Memory B cell (primary cell): ENCODE measurements at regions not wholly inside any gene's neighbourhood (a gene's known extent, or its start where the extent isn't known, plus 50 kb on each side); places are given as distances from the start of the nearest gene placed in this dataset.

Source experiments
- ATAC-seq: fragments of 150-1000 bp; cut with Tn5 transposase; 2 replicates; pipeline ENCODE4 v1.10.0; 2021; ENCODE audit warnings: low read depth, mild to moderate bottlenecking, moderate library complexity
- DNase-seq, 2 donors: peaks; one replicate each; pipeline ENCODE4 v3.0.0; 2022; ENCODE audit warnings: low spot score in 2 of 2
- H3K27ac Mint-ChIP-seq: one replicate; pipeline ENCODE4 v1.8.0; 2022; ENCODE audit warnings: mild to moderate bottlenecking, moderate library complexity, mixed read lengths
- H3K27me3 Mint-ChIP-seq: one replicate; pipeline ENCODE4 v1.8.0; 2022; ENCODE audit warnings: mixed read lengths
- H3K36me3 Mint-ChIP-seq: one replicate; pipeline ENCODE4 v1.8.0; 2022; ENCODE audit warnings: mild to moderate bottlenecking, mixed read lengths
- H3K4me1 Mint-ChIP-seq: one replicate; pipeline ENCODE4 v1.8.0; 2022; ENCODE audit warnings: mixed read lengths
- H3K4me3 Mint-ChIP-seq: one replicate; pipeline ENCODE4 v1.8.0; 2022; ENCODE audit warnings: mild to moderate bottlenecking, moderate library complexity, mixed read lengths
- H3K9me3 Mint-ChIP-seq: one replicate; pipeline ENCODE4 v1.8.0; 2022; ENCODE audit warnings: mixed read lengths

DNA sequence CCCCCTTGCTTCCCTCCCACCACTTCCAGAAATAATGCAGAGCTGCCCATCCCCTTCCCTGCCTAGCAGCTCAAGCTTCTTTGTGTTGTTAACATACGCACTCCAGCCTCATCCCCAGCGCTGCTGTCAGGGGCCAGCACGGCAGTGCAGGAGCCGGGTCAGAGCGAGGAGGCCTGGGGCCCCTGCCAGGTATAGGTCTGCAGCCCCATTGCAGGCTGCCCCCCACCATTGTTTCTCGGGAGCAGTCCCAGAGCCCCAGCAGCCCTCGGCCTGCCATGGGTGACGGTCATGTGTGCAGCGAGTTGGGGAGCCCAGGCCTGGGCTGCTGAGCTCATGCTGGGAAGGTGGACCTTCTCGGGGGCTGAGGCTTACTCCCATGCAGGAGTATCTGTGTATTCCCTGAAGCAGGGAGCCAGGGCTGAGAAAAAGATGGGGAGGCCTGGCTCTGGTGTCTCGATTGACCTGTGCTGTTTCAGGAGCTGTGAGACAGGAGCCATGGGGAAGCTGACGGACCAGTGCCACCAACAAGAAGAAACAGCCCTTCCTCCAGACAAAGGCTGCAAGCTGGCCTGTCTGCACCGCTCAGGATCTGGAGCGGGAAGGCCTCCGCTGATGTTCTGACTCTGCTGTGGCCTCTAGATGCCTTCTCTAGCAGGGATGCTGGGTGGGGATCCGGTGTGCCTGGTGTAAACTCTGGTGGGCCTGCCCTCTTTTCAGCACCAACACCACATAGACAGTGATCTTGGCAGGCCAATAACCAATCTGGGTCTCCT lies 220.5 kb upstream of the B3GAT1 start:
- no peaks in the 10 kb centered on the region for H3K4me1 Mint-ChIP-seq
- H3K4me3 Mint-ChIP-seq: no peak overlapping the region
- no peaks in the 10 kb centered on the region for H3K9me3 Mint-ChIP-seq
- DNase-seq: no peak
- H3K27me3 Mint-ChIP-seq: peaks cover 8% of the 10 kb centered on the region
- H3K27ac Mint-ChIP-seq: no peak overlapping the region
- ATAC-seq: no peak
- no peaks in the 10 kb centered on the region for H3K36me3 Mint-ChIP-seq

DNA sequence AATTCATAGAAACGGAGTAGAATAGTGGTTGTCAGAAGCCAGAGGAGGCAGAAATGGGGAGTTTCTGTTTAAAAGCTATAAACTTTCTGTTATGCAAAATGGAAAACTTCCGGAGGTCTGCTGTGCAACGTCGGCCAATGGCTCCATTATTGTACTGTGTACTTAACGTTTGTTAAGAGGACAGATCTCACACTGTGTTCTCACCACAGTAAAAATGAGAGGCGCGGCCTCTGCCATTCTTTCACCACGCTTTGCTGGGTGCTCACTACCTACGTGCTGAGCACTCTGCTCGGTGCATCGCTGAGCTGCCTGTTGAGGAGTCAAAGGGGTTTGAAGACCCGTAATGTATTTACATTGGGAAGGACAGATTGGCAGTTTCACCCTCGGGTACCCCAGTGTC lies 218.8 kb upstream of the B3GAT1 start:
- Mint-ChIP-seq H3K4me1 (no peaks in the 10 kb centered on the region), H3K9me3 (no peaks in the 10 kb centered on the region), H3K4me3 (no peak overlapping the region), H3K36me3 (no peaks in the 10 kb centered on the region), H3K27ac (no peak overlapping the region), H3K27me3 (peaks cover 5% of the 10 kb centered on the region)
- ATAC-seq (no peak), DNase-seq (no peak)

DNA sequence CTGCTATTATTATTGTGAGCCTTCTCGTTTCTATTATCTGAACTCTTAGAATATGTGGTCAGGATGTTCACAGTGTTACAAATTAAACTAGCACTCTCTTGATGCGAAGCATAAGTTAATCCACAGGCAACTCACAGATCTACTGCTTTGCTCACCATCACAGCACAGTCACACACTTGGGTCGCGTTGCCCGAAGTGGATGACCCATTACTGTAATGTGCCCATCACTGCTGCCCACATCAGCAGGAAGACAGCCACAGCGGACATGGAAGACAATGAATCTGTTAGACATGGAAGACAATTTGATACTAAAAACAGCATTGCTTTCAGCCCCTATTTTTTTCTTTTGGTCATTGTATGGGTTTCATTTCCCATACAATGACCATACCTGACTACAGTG lies 216.4 kb upstream of the B3GAT1 start:
- Mint-ChIP-seq H3K36me3 (no peaks in the 10 kb centered on the region), H3K27me3 (peaks cover 3% of the 10 kb centered on the region), H3K27ac (no peak overlapping the region), H3K9me3 (no peaks in the 10 kb centered on the region), H3K4me1 (no peaks in the 10 kb centered on the region), H3K4me3 (no peak overlapping the region)
- DNase-seq: no peak
- no peak for ATAC-seq

DNA sequence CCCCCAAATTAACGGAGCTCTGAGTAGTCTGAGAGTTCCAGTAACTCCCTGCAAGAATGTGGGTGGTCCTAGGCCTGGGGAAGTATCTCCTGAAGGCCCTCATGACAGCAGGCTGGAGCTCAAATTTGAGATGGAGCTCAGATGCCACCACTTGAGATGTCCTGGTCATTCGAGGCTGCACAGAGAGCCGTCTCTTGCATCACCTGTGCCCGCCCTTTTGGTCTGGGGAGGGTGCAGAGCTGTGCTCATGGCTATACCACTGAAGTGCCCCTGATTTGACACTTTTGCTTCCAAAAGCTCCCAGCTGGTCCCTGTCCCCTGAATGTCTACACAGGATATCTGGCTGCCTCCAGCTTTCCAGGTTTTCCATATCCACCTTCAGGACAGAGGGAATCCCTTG lies 214.0 kb upstream of the B3GAT1 start:
- ATAC-seq: no peak
- Mint-ChIP-seq H3K27me3 (peaks cover 5% of the 10 kb centered on the region), H3K27ac (no peak overlapping the region), H3K4me1 (no peaks in the 10 kb centered on the region), H3K4me3 (no peak overlapping the region), H3K36me3 (no peaks in the 10 kb centered on the region), H3K9me3 (no peaks in the 10 kb centered on the region)
- DNase-seq: no peak

DNA sequence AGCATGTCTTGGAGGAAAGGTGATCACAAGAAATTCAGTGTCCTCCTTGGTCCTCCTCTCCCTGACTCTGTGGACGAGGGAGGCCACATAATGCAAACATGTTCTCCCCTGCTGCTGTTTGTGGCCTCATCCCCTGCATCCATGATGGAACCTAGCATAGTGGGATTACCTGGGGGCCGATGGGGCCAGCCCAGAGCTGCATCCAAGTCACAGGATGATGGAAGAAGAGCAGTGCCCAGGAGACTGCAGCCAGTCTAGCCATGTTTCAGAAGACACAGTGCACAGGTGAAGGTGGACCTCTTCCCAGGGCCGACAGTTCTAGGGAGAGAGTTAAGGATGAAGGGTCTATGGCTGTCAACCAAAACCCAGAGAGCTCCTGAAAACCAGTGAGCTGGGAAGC lies 213.6 kb upstream of the B3GAT1 start:
- Mint-ChIP-seq H3K36me3 (no peaks in the 10 kb centered on the region), H3K4me1 (no peaks in the 10 kb centered on the region), H3K4me3 (no peak overlapping the region), H3K27ac (no peak overlapping the region), H3K9me3 (no peaks in the 10 kb centered on the region), H3K27me3 (peaks cover 5% of the 10 kb centered on the region)
- no peak for ATAC-seq
- no peak for DNase-seq

DNA sequence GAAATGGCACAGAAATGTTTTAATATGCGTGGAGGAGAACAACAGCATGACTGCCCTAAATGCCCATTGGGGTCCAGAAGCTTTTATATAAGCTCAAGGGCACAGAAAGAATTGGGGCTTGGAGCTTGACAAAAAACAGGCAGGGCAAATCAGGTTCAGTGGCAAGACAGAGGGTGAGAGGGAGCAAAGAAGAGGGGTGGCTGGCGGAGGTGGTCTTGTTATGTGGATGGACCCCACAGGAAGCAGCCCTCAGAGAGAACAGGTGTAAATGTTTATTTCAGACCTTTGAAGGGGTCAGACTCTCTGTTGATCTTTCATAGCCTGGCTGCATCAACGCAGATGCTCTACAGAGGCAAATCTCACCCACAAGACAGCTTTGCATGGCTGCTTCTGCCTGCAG lies 213.1 kb upstream of the B3GAT1 start:
- Mint-ChIP-seq H3K9me3 (no peaks in the 10 kb centered on the region), H3K27ac (no peak overlapping the region), H3K4me1 (no peaks in the 10 kb centered on the region), H3K27me3 (peaks cover 5% of the 10 kb centered on the region), H3K4me3 (no peak overlapping the region), H3K36me3 (no peaks in the 10 kb centered on the region)
- DNase-seq (no peak), ATAC-seq (no peak)

DNA sequence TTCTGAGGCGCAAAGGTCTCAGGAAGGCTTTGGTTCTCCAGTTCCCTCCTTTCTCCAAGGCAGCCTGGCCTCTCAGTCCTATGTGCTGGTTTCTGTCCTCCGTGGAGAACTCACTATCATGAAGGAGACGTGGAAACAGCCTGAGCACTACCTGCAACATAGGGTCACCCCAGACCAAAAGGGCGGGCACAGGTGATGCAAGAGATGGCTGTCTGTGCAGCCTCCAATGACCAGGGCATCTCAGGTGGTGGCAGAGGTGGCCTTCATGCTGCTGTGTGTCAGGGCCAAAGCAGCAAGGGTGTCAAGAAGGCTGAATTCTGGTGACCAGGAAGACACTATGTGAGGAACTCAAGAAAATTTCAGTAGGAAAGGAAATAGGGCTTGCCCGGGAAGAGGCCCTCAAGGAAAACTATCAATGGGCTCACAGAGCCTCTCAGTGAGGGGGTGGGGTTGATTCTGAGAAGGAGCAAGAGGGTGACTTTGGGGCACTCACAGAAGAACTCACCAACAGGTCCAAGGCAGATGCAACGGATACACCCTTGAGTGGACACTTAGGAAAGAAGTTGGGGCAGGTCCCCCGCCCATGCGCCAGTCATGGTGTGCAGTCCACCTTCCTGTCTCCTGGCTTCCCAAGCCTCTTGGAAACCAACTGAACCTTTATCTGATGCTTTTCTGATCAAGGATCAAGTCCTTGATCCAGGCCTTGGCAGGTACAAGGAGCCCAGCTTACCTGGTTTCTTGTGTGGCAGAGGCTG lies 212.3 kb upstream of the B3GAT1 start:
- Mint-ChIP-seq H3K4me1 (no peaks in the 10 kb centered on the region), H3K27ac (no peak overlapping the region), H3K9me3 (no peaks in the 10 kb centered on the region), H3K36me3 (no peaks in the 10 kb centered on the region), H3K4me3 (no peak overlapping the region), H3K27me3 (peaks cover 5% of the 10 kb centered on the region)
- ATAC-seq (no peak), DNase-seq (no peak)

DNA sequence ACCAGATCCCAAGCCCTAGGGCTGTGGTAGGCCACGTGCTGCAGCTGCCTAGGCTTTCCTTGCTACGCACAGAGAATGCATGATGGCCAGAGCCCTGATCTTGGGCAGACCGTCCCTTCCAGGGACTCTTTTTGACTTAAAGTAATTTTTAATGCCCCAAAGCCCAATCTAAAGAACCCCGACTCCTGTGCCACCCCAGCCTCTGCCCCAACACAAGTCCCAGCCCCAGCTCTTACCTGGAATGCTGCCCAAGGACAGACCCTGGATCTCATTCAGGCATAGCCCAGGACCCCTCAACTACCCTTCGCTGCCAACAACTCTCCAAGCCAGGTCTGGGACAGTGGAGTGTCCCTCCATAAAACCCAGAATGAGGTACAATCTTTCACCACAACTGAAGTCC lies 211.7 kb upstream of the B3GAT1 start:
- Mint-ChIP-seq H3K9me3 (no peaks in the 10 kb centered on the region), H3K27me3 (peaks cover 5% of the 10 kb centered on the region), H3K27ac (no peak overlapping the region), H3K4me1 (no peaks in the 10 kb centered on the region), H3K36me3 (no peaks in the 10 kb centered on the region), H3K4me3 (no peak overlapping the region)
- ATAC-seq (no peak), DNase-seq (no peak)

DNA sequence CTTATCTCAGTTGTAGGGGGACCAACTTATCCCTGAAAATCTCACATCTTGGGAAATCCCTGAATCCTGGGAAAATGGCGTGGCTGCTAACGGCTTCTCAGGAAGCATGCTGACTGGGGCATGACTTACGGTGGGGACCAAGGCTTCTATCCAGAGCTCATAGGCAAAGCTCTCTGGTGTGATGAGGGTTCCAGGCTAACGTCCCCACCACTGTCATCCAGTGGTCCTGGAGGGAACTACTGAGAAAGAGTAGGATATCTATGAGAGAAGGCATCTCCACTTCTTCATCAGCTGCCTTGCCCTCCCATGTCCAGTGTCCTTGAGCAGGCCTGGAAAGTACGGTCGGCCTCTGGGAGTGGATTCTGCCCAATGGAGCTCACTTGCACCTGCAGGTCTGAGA lies 210.4 kb upstream of the B3GAT1 start:
- Mint-ChIP-seq H3K4me1 (no peaks in the 10 kb centered on the region), H3K27ac (no peak overlapping the region), H3K27me3 (peaks cover 3% of the 10 kb centered on the region), H3K4me3 (no peak overlapping the region), H3K9me3 (no peaks in the 10 kb centered on the region), H3K36me3 (no peaks in the 10 kb centered on the region)
- DNase-seq (no peak), ATAC-seq (no peak)

DNA sequence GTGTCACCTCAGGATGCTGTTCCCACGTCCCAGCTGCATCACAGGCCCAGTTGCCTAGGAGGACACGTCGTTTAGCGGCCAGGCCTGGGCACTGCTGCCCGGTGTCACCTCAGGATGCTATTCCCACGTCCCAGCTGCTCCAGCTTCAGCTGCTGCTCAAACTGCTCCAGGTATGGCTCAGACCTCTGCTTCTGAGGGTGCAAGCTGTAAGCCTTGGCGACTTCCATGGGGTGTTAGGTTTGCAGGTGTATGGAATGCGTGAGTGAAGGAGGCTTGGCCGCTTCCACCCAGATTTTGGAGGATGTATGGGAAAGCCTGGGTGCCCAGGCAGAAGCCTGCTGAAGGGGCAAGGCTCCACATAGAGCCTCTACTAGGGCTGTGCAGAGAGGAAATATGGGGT lies 205.3 kb upstream of the B3GAT1 start:
- Mint-ChIP-seq H3K36me3 (no peaks in the 10 kb centered on the region), H3K9me3 (no peaks in the 10 kb centered on the region), H3K27me3 (peaks cover 10% of the 10 kb centered on the region), H3K4me3 (no peak overlapping the region), H3K27ac (no peak overlapping the region), H3K4me1 (no peaks in the 10 kb centered on the region)
- ATAC-seq: no peak
- DNase-seq: no peak

DNA sequence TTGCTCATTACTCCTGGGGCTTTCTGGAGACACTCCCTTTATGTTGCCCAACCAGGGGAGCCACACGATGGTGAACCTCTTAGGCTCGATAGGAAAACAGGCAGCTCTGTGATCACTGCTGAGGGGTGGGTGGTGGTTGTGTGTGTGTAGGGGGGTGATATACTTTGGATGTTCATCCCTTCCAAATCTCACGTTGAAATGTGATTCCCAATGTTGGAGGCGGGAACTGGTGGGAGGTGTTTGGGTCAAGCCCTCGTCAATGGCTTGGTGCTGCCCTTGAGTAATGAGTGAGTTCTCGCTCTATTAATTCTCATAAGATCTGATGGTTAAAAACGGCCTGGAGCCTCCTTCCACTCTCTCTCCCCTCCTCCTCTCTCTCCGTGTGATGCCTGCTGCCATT lies 204.0 kb upstream of the B3GAT1 start:
- H3K36me3 Mint-ChIP-seq: no peaks in the 10 kb centered on the region
- no peak overlapping the region for H3K4me3 Mint-ChIP-seq
- peaks cover 8% of the 10 kb centered on the region for H3K27me3 Mint-ChIP-seq
- no peaks in the 10 kb centered on the region for H3K4me1 Mint-ChIP-seq
- H3K27ac Mint-ChIP-seq: no peak overlapping the region
- no peak for DNase-seq
- no peaks in the 10 kb centered on the region for H3K9me3 Mint-ChIP-seq
- no peak for ATAC-seq

DNA sequence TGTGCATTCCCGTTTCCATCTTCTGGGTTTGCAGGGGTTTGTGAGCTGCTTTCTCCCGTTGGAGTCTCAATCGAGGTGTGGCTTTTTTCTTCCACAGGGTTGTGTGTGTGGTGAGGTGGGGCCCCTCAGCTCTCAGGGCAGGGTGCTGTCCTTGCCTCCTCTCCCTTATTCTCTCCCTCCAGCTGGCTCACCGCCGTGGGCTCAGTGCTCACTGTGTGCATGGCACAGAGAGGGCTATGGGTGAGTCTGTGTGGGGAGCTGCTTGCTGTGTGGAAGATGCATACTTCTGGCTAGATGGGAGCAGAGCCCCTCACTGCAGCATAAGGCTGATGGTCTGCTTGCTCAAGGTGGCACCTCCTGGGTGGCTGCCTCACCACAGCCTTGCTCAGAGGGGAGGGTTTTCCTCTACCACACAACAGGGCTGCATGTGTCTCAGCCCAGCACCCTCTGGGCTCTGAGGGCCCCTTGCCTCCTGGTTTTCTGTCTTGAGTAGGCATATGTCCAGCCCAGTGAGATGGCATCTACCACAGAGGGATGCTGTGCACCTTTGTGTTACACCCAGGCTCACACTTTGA lies 203.1 kb upstream of the B3GAT1 start:
- Mint-ChIP-seq H3K27ac (no peak overlapping the region), H3K4me3 (no peak overlapping the region), H3K9me3 (no peaks in the 10 kb centered on the region), H3K36me3 (no peaks in the 10 kb centered on the region), H3K4me1 (no peaks in the 10 kb centered on the region), H3K27me3 (peaks cover 8% of the 10 kb centered on the region)
- ATAC-seq: no peak
- no peak for DNase-seq

DNA sequence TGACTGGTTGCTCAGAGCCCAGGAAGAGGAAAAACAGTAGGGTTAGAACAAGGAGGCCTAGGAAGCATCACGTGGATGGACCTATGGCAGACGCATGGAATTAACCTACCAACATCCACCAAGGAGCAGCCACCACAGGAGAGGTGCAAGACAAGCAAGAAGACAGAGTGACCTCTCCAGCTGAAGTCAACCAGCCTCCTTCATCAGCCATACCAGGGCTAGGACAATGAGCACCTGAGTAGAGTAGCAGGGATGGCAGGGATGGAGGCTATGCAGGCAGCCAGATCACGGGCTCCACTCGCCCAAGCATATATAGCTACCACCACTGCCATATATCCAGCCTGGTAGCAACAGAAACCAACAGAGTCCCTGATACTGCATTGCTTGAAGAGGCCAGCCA lies 202.1 kb upstream of the B3GAT1 start:
- no peak for ATAC-seq
- no peak for DNase-seq
- peaks cover 9% of the 10 kb centered on the region for H3K27me3 Mint-ChIP-seq
- H3K4me1 Mint-ChIP-seq: no peaks in the 10 kb centered on the region
- H3K4me3 Mint-ChIP-seq: no peak overlapping the region
- H3K36me3 Mint-ChIP-seq: no peaks in the 10 kb centered on the region
- H3K27ac Mint-ChIP-seq: no peak overlapping the region
- H3K9me3 Mint-ChIP-seq: no peaks in the 10 kb centered on the region

DNA sequence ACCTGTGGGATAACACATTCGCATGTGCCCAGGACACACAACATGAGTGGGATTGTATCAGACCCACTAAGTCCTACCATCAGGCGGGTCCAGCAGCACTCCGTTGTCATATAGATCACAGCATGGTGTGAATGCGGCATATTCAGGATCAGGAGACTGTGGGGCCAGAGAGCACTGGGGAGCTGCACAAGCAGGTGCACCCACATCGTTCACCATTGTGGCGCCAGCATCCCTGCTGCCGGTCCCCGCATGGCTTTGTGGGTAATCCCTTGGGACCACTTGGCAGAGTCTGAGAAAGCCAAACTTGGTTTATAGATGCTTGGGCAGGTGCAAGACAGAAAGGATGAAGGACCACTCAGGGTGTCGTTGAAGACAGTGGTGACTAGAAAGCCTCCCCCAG lies 201.6 kb upstream of the B3GAT1 start:
- no peaks in the 10 kb centered on the region for H3K9me3 Mint-ChIP-seq
- ATAC-seq: no peak
- no peaks in the 10 kb centered on the region for H3K36me3 Mint-ChIP-seq
- H3K27me3 Mint-ChIP-seq: peaks cover 9% of the 10 kb centered on the region
- H3K27ac Mint-ChIP-seq: no peak overlapping the region
- no peaks in the 10 kb centered on the region for H3K4me1 Mint-ChIP-seq
- DNase-seq: no peak
- H3K4me3 Mint-ChIP-seq: no peak overlapping the region
